K562 (cell line): ENCODE measurements at regions not wholly inside any gene's neighbourhood (a gene's known extent, or its start where the extent isn't known, plus 50 kb on each side); places are given as distances from the start of the nearest gene placed in this dataset.
"Not testable (repeated sequence)": the region's sequence is repeated elsewhere in the genome, so short reads cannot be mapped to it uniquely, and the experiment has no call there.

Experiments
- ATAC-seq: fragments of 200-7000 bp; cut with Tn5 transposase; 3 replicates; pipeline ENCODE4 v1.9.1; 2020; ENCODE audit warnings: moderate library complexity
- BruUV-seq: library from RNA; stranded (reverse); fragments of 400-500 nt; replicated peaks from 2 replicates; lab custom pipeline; 2021; lab: Mats Ljungman, UMichigan
- CTCF ChIA-PET: fragments of 300-600 bp; formaldehyde crosslinking; extraction: SDS; loops from one replicate; lab custom pipeline; 2021; ENCODE audit warnings: low intra/inter-chr PET ratio; lab: Yijun Ruan, JAX
- POLR2A ChIA-PET: fragments of 300-600, 350-650 bp; sonication (Branson Sonifier 250); formaldehyde crosslinking; extraction: SDS; loops from one replicate; lab custom pipeline; 2021; ENCODE audit warnings: antibody characterized with exemption, inconsistent platforms; lab: Yijun Ruan, JAX
- DNase-seq, 4 experiments: peaks; one replicate each; pipeline versions ENCODE4 v3.0.0 to v3.0.0-alpha.2; 2011 to 2018; ENCODE audit warnings: low spot score in 3 of 4, mixed read lengths in 3 of 4; ENCODE audit errors: extremely low read depth in 1 of 4
- FAIRE-seq: peaks from 2 replicates; lab custom pipeline; 2011; peaks lifted over from hg19 to GRCh38; lab: Jason Lieb, UNC
- H2AFZ ChIP-seq: 2 replicates; pipeline ENCODE4 v1.6.0; 2011; ENCODE audit warnings: low read depth, low read length, control low read depth, inconsistent platforms
- H3K27ac ChIP-seq: fragments of 200-600 bp; 3 replicates; pipeline ENCODE4 v1.8.0; 2011; ENCODE audit warnings: low read depth, mild to moderate bottlenecking, control low read depth, inconsistent platforms, low read length, moderate library complexity, mixed read lengths; ENCODE audit errors: extremely low read depth
- H3K27me3 ChIP-seq, 2 experiments: fragments of 300-600 bp in 1 of 2; 2 replicates in 1 of 2; 3 replicates in 1 of 2; pipeline versions ENCODE4 v1.6.0 to v1.8.0; 2011; ENCODE audit warnings: inconsistent platforms in 2 of 2, low read length in 2 of 2, mild to moderate bottlenecking in 1 of 2, mixed read lengths in 1 of 2, moderate library complexity in 1 of 2; ENCODE audit not compliant: control insufficient read depth in 2 of 2, insufficient read depth in 2 of 2
- H3K36me3 ChIP-seq: fragments of 300-600 bp; 3 replicates; pipeline ENCODE4 v1.8.0; 2011; ENCODE audit warnings: mild to moderate bottlenecking, low read length, inconsistent platforms; ENCODE audit not compliant: control insufficient read depth, insufficient read depth
- H3K4me1 ChIP-seq, 2 experiments: fragments of 200-600 bp in 1 of 2; replicated peaks in 1 of 2; 2 replicates in 1 of 2; 3 replicates in 1 of 2; pipeline versions ENCODE4 v1.5.1 to v1.8.0; 2011; ENCODE audit warnings: inconsistent platforms in 2 of 2, low read length in 2 of 2, mild to moderate bottlenecking in 1 of 2, mixed read lengths in 1 of 2, moderate library complexity in 1 of 2; ENCODE audit not compliant: control insufficient read depth in 2 of 2, insufficient read depth in 2 of 2
- H3K4me2 ChIP-seq: 2 replicates; pipeline ENCODE4 v1.6.1; 2011; ENCODE audit warnings: low read length, control low read depth, inconsistent platforms, mixed read lengths; ENCODE audit not compliant: insufficient read depth
- H3K4me3 ChIP-seq: fragments of 200-600 bp; sonication (generic), shearing (Covaris generic); 2 replicates; pipeline ENCODE4 v1.5.1; 2016; ENCODE audit warnings: control low read depth, inconsistent platforms
- H3K79me2 ChIP-seq: fragments of 200-600 bp; 3 replicates; pipeline ENCODE4 v1.8.0; 2011; ENCODE audit warnings: low read length, inconsistent platforms; ENCODE audit not compliant: control insufficient read depth, insufficient read depth
- H3K9ac ChIP-seq, 2 experiments: 2 replicates each; pipeline versions ENCODE4 v1.6.0 to v1.6.1; 2011; ENCODE audit warnings: low read depth in 2 of 2, low read length in 2 of 2, control low read depth in 1 of 2, inconsistent platforms in 1 of 2, mild to moderate bottlenecking in 1 of 2, mixed read lengths in 1 of 2; ENCODE audit not compliant: insufficient read depth in 1 of 2
- H3K9me1 ChIP-seq: one replicate; pipeline ENCODE4 v1.6.0; 2011; ENCODE audit warnings: inconsistent platforms, mild to moderate bottlenecking, low read length, moderate library complexity; ENCODE audit not compliant: control insufficient read depth, insufficient read depth
- H3K9me3 ChIP-seq: replicated peaks from 2 replicates; pipeline ENCODE4 v1.5.1; 2011; ENCODE audit warnings: low read depth, low read length, inconsistent platforms; ENCODE audit not compliant: control insufficient read depth, insufficient read depth
- H4K20me1 ChIP-seq: replicated peaks from 2 replicates; pipeline ENCODE4 v1.6.1; 2011; ENCODE audit warnings: low read length, inconsistent platforms, mixed read lengths; ENCODE audit not compliant: control insufficient read depth, insufficient read depth
- RBM25 ChIP-seq: fragments of 200-400 bp; formaldehyde crosslinking; IDR thresholded peaks from 2 replicates; pipeline ENCODE4 v1.6.1; 2018; ENCODE audit warnings: low read length, low read depth, moderate library complexity; ENCODE audit not compliant: severe bottlenecking
- SREBF2 ChIP-seq: sonication (generic); formaldehyde crosslinking; IDR thresholded peaks from 2 replicates; pipeline ENCODE4 v1.4.0; 2020; ENCODE audit warnings: mild to moderate bottlenecking, missing genetic modification reagents
- TGIF2 ChIP-seq: sonication (generic); formaldehyde crosslinking; IDR thresholded peaks from 2 replicates; pipeline ENCODE4 v1.8.1; 2022; ENCODE audit warnings: mild to moderate bottlenecking, missing genetic modification reagents, moderate library complexity
- YY1 ChIP-seq, 3 experiments: IDR thresholded peaks; 2 replicates each; pipeline ENCODE4 v1.6.1; 2011; ENCODE audit warnings: low read length in 2 of 3, mild to moderate bottlenecking in 2 of 3, moderate library complexity in 2 of 3, borderline replicate concordance in 1 of 3, control low read depth in 1 of 3, low read depth in 1 of 3; ENCODE audit not compliant: insufficient read depth in 3 of 3, insufficient replicate concordance in 2 of 3, control insufficient read depth in 1 of 3, insufficient read length in 1 of 3; ENCODE audit errors: extremely low read depth in 1 of 3
- WGBS: fragments of 100-300 bp; shearing (Covaris generic); methylation state at CpG from one replicate; pipeline ENCODE4 v1.1.6; 2016; ENCODE audit warnings: low coverage, mixed read lengths; ENCODE audit not compliant: insufficient coverage; ENCODE audit errors: missing lambda C conversion rate; 5-methylcytosine and 5-hydroxymethylcytosine counted together
- in situ Hi-C: fragments of 300-500 bp; cut with MboI; formaldehyde crosslinking; loops from 4 replicates; pipeline ENCODE4 v1.15.0; 2018; ENCODE audit warnings: inconsistent platforms, mixed read lengths
- intact Hi-C: fragments of 100-400 bp; cut with micrococcal nuclease; formaldehyde crosslinking; loops from 2 replicates; pipeline ENCODE4 v1.14.2; 2022

DNA sequence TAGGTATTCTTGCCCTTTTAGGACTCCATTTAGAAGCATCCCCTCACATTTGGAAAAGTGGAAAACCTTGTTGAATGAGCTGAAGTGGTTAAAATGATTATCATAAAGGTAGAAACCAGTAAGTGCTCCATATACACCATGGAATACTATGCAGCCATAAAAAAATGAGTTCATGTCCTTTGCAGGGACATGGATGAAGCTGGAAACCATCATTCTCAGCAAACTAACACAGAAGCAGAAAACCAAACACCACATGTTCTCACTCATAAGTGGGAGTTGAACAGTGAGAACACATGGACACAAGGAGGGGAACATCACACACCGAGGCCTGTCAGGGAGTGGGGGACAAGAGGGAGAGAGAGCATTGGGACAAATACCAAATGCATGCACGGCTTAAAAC, 103.8 kb upstream of the GRK3 start:
- H4K20me1 ChIP-seq, H3K79me2 ChIP-seq, H3K4me3 ChIP-seq, intact Hi-C loops, POLR2A ChIA-PET, H3K27ac ChIP-seq, H3K9me1 ChIP-seq, H3K9ac ChIP-seq, H2AFZ ChIP-seq, H3K4me1 ChIP-seq, FAIRE-seq, H3K27me3 ChIP-seq, H3K9me3 ChIP-seq, ATAC-seq, CTCF ChIA-PET, DNase-seq, H3K4me2 ChIP-seq, BruUV-seq: not testable (repeated sequence)
- in situ Hi-C loops, result loop anchor here (10.0 kb wide), 1 partner anchor 244 kb away; no protein-coding TSS in a partner anchor
- 80% methylated on average over 1 of the region's 2 CpGs for WGBS
- H3K36me3 ChIP-seq, result peaks cover 23% of the 10 kb centered on the region; the same call in 1 of the 3 replicates

DNA sequence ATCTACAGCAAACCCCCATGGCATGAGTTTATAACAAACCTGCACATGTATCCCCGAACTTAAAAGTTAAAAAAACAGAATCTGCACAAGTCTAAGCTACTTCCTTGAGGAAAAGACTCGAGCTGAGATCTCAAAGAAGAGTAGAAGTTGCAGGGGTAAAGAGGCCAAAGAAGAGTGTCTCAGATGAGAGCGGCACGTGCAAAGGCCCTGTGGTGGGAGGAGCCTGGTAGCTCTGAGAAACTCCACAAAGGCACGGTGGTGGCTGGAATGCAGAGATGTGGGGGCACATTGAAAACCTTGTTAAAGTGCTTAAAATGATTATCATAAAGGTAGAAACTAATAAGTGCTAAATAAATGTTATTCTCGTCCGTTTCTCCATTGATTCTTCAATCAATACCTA, 103.2 kb upstream of the GRK3 start:
- no peaks in the 10 kb centered on the region for H3K9me3 ChIP-seq
- ChIA-PET CTCF (no interaction called here), POLR2A (interaction anchor here (0.6 to 0.9 kb wide), 2 partner anchors 269 to 312 kb away, joined by 3 to 4 read pairs; no protein-coding TSS in a partner anchor)
- in situ Hi-C loops, result loop anchor here (10.0 kb wide), 1 partner anchor 244 kb away; no protein-coding TSS in a partner anchor
- BruUV-seq, result TSS peak; percentile 7
- H3K4me3 ChIP-seq, result no peak overlapping the region
- H3K9ac ChIP-seq, result no peak overlapping the region
- no peaks in the 10 kb centered on the region for H3K27me3 ChIP-seq
- TF ChIP-seq SREBF2 (CRISPR knock-in tag) (no peak), YY1 (IDR thresholded peaks at IDR 0.05; ENCODE audit: borderline replicate concordance in 1 of 3, control insufficient read depth in 1 of 3, extremely low read depth in 1 of 3, insufficient read depth in 3 of 3, insufficient read length in 1 of 3, insufficient replicate concordance in 2 of 3, low read depth in 1 of 3, low read length in 2 of 3) (no peak), TGIF2 (CRISPR knock-in tag) (no peak), RBM25 (peak; percentile 66)
- no peak for ATAC-seq
- H2AFZ ChIP-seq, result no peak overlapping the region
- H4K20me1 ChIP-seq, result 0 out of 2 replicates have a peak, but pooled peaks cover 3% of the 10 kb centered on the region
- H3K27ac ChIP-seq, result no peak overlapping the region
- no peak for FAIRE-seq
- H3K4me1 ChIP-seq, result no peaks in the 10 kb centered on the region
- H3K79me2 ChIP-seq, result no peaks in the 10 kb centered on the region
- 74% methylated on average over 7 of the region's 7 CpGs for WGBS
- intact Hi-C loops, result no loop called here
- DNase-seq, result no peak
- no peak overlapping the region for H3K4me2 ChIP-seq
- no peaks in the 10 kb centered on the region for H3K9me1 ChIP-seq
- peaks cover 22% of the 10 kb centered on the region; the same call in 1 of the 3 replicates for H3K36me3 ChIP-seq
